HCT116 (cell line): ENCODE measurements at regions not wholly inside any gene's neighbourhood (a gene's known extent, or its start where the extent isn't known, plus 50 kb on each side); places are given as distances from the start of the nearest gene placed in this dataset.

Source experiments
- ATAC-seq: fragments of 200-7000 bp; cut with Tn5 transposase; 2 replicates; pipeline ENCODE4 v1.9.1; 2020; ENCODE audit warnings: mild to moderate bottlenecking, moderate library complexity
- BruUV-seq: library from RNA; stranded (reverse); fragments of 400-500 nt; replicated peaks from 2 replicates; lab custom pipeline; 2021; lab: Mats Ljungman, UMichigan
- CTCF ChIA-PET: fragments of 300-600 bp; sonication (Branson Sonifier 250); formaldehyde crosslinking; loops from one replicate; lab custom pipeline; 2021; ENCODE audit warnings: antibody characterized with exemption; lab: Charles Lee
- POLR2A ChIA-PET: fragments of 300-600, 350-600 bp; sonication (Branson Sonifier 250); formaldehyde crosslinking; loops from one replicate; lab custom pipeline; 2021; ENCODE audit warnings: antibody characterized with exemption; lab: Charles Lee
- RAD21 ChIA-PET, 2 experiments: fragments of 300-600 bp; sonication (Branson Sonifier 250); formaldehyde crosslinking; loops; one replicate each; lab custom pipeline; 2023; ENCODE audit warnings: low total read pairs in 2 of 2; ENCODE audit not compliant: uncharacterized antibody in 2 of 2, unreplicated experiment in 2 of 2, low non-redundant PET in 1 of 2; lab: Charles Lee
- DNase-seq: peaks from one replicate; pipeline ENCODE4 v3.0.0-alpha.2; 2010; ENCODE audit warnings: low read depth, low spot score
- H2AFZ ChIP-seq: fragments of 200-600 bp; shearing (Covaris generic), sonication (generic); 2 replicates; pipeline ENCODE4 v1.6.1; 2017; ENCODE audit warnings: low read depth, mixed run types, mixed read lengths, antibody characterized with exemption, low read length; ENCODE audit not compliant: poor library complexity, severe bottlenecking
- H3K27ac ChIP-seq: 2 replicates; pipeline ENCODE4 v1.5.1; 2012; ENCODE audit warnings: low read depth, low read length
- H3K27me3 ChIP-seq: fragments of 200-600 bp; sonication (generic); 2 replicates; pipeline ENCODE4 v1.6.1; 2016; ENCODE audit warnings: mixed run types, low read length, mixed read lengths; ENCODE audit not compliant: insufficient read depth
- H3K36me3 ChIP-seq, 2 experiments: fragments of 200-500 bp in 1 of 2; fragments of 200-600 bp in 1 of 2; sonication (Bioruptor generic) in 1 of 2; sonication (generic) in 1 of 2; 2 replicates each; pipeline versions ENCODE4 v1.5.1 to v1.6.1; 2014 to 2016; ENCODE audit warnings: low read length in 2 of 2, inconsistent platforms in 1 of 2, mixed read lengths in 1 of 2, mixed run types in 1 of 2; ENCODE audit not compliant: insufficient read depth in 2 of 2, control insufficient read depth in 1 of 2
- H3K4me1 ChIP-seq, 2 experiments: fragments of 200-600 bp in 1 of 2; sonication (generic) in 1 of 2; 2 replicates each; pipeline versions ENCODE4 v1.5.1 to v1.6.1; 2012 to 2017; ENCODE audit warnings: low read length in 2 of 2, inconsistent platforms in 1 of 2, mild to moderate bottlenecking in 1 of 2, mixed read lengths in 1 of 2, mixed run types in 1 of 2, moderate library complexity in 1 of 2; ENCODE audit not compliant: insufficient read depth in 2 of 2, control insufficient read depth in 1 of 2
- H3K4me2 ChIP-seq: fragments of 200-600 bp; sonication (generic); 2 replicates; pipeline ENCODE4 v1.6.1; 2017; ENCODE audit warnings: mixed run types, low read length, mixed read lengths
- H3K4me3 ChIP-seq, 2 experiments: fragments of 200-600 bp in 1 of 2; sonication (generic) in 1 of 2; replicated peaks in 1 of 2; 2 replicates each; pipeline ENCODE4 v1.5.1; 2011 to 2016; ENCODE audit warnings: low read length in 2 of 2, control low read depth in 1 of 2, low read depth in 1 of 2, mild to moderate bottlenecking in 1 of 2, mixed read lengths in 1 of 2, mixed run types in 1 of 2
- H3K79me2 ChIP-seq: fragments of 200-600 bp; sonication (generic); 2 replicates; pipeline ENCODE4 v1.6.1; 2017; ENCODE audit warnings: mild to moderate bottlenecking, mixed run types, low read length, moderate library complexity, mixed read lengths; ENCODE audit not compliant: insufficient read depth
- H3K9ac ChIP-seq: fragments of 200-600 bp; sonication (generic); 2 replicates; pipeline ENCODE4 v1.6.1; 2016; ENCODE audit warnings: low read length, mixed read lengths
- H3K9me2 ChIP-seq: fragments of 200-600 bp; sonication (generic), shearing (Covaris generic); 2 replicates; pipeline ENCODE4 v1.6.1; 2017; ENCODE audit warnings: mixed run types, mild to moderate bottlenecking, moderate library complexity; ENCODE audit not compliant: insufficient read depth
- H3K9me3 ChIP-seq, 2 experiments: fragments of 200-500 bp in 1 of 2; fragments of 200-600 bp in 1 of 2; sonication (Bioruptor generic) in 1 of 2; sonication (generic) in 1 of 2; 2 replicates each; pipeline ENCODE4 v1.6.1; 2014 to 2017; ENCODE audit warnings: low read length in 2 of 2, mixed read lengths in 2 of 2, inconsistent platforms in 1 of 2, low read depth in 1 of 2, mild to moderate bottlenecking in 1 of 2, mixed run types in 1 of 2, moderate library complexity in 1 of 2; ENCODE audit not compliant: control insufficient read depth in 1 of 2, insufficient read depth in 1 of 2
- H4K20me1 ChIP-seq: fragments of 200-600 bp; sonication (generic), shearing (Covaris generic); 2 replicates; pipeline ENCODE4 v1.6.1; 2017; ENCODE audit warnings: mixed run types, mild to moderate bottlenecking, moderate library complexity; ENCODE audit not compliant: insufficient read depth
- CEBPB ChIP-seq: IDR thresholded peaks from 2 replicates; pipeline ENCODE4 v1.6.1; 2012; ENCODE audit warnings: low read depth
- EZH2 ChIP-seq: fragments of 200-600 bp; sonication (generic); IDR thresholded peaks from 2 replicates; pipeline ENCODE4 v1.6.1; 2017; ENCODE audit warnings: antibody characterized with exemption, mixed run types
- FOSL1 ChIP-seq: IDR thresholded peaks from 2 replicates; pipeline ENCODE4 v1.6.1; 2012; ENCODE audit warnings: low read depth
- RAD21 ChIP-seq: IDR thresholded peaks from 2 replicates; pipeline ENCODE4 v1.6.1; 2012; ENCODE audit warnings: low read depth, mild to moderate bottlenecking
- SIN3A ChIP-seq: IDR thresholded peaks from 2 replicates; pipeline ENCODE4 v1.6.1; 2012; ENCODE audit warnings: low read depth
- ZFX ChIP-seq: fragments of 450-650 bp; IDR thresholded peaks from 2 replicates; pipeline ENCODE4 v1.6.1; 2017
- ZNF274 ChIP-seq: fragments of 200-500 bp; sonication (Bioruptor generic); IDR thresholded peaks from 2 replicates; pipeline ENCODE4 v1.6.1; 2014; ENCODE audit warnings: mild to moderate bottlenecking, low read depth, low read length, inconsistent platforms
- intact Hi-C: fragments of 100-400 bp; cut with micrococcal nuclease; formaldehyde crosslinking; loops from 2 replicates; pipeline ENCODE4 v1.10.0; 2022

GRCh38 chr10:2852574-2853323, 214.6 kb upstream of the PFKP start:
- Histone ChIP-seq H3K4me2 (no peak overlapping the region), H3K4me3 (no peak overlapping the region), H3K9ac (no peak overlapping the region), H3K36me3 (no peaks in the 10 kb centered on the region), H3K27ac (no peak overlapping the region), H3K9me3 (no peaks in the 10 kb centered on the region), H3K4me1 (no peaks in the 10 kb centered on the region), H3K9me2 (no peaks in the 10 kb centered on the region), H4K20me1 (no peaks in the 10 kb centered on the region), H2AFZ (no peak overlapping the region), H3K27me3 (peaks cover 36% of the 10 kb centered on the region)
- POLR2A ChIA-PET: no interaction called here
- DNase-seq: no peak
- RAD21 ChIA-PET: no interaction called here
- no peak for ATAC-seq
- intact Hi-C loops: no loop called here
- CTCF ChIA-PET: interaction anchor here (1.4 kb wide), 1 partner anchor 15 kb away, joined by 3 read pairs; no protein-coding TSS in a partner anchor
- TF ChIP-seq ZFX: no peak
- TF ChIP-seq CEBPB: no peak
- TF ChIP-seq, all 23 proteins: peak for 0
- BruUV-seq: no TSS peak
- no peaks in the 10 kb centered on the region for H3K79me2 ChIP-seq

GRCh38 chr10:2851566-2851965, 215.8 kb upstream of the PFKP start:
- CTCF ChIA-PET: interaction anchor here (1.4 kb wide), 1 partner anchor 13 kb away, joined by 3 read pairs; no protein-coding TSS in a partner anchor
- H3K79me2 ChIP-seq: no peaks in the 10 kb centered on the region
- no peak overlapping the region for H3K4me3 ChIP-seq
- no peak for DNase-seq
- ATAC-seq: no peak
- no TSS peak for BruUV-seq
- POLR2A ChIA-PET: no interaction called here
- H3K27me3 ChIP-seq: peaks cover 31% of the 10 kb centered on the region
- no peak overlapping the region for H3K9ac ChIP-seq
- H3K4me2 ChIP-seq: no peak overlapping the region
- intact Hi-C loops: no loop called here
- H3K4me1 ChIP-seq: no peaks in the 10 kb centered on the region
- no peaks in the 10 kb centered on the region for H3K9me2 ChIP-seq
- H2AFZ ChIP-seq: no peak overlapping the region
- no peaks in the 10 kb centered on the region for H3K9me3 ChIP-seq
- no peak for TF ChIP-seq FOSL1
- no peak for TF ChIP-seq ZFX
- TF ChIP-seq SIN3A: no peak
- TF ChIP-seq ZNF274: no peak
- TF ChIP-seq EZH2: no peak
- TF ChIP-seq RAD21: no peak
- H3K36me3 ChIP-seq: no peaks in the 10 kb centered on the region
- RAD21 ChIA-PET: no interaction called here
- no peak overlapping the region for H3K27ac ChIP-seq
- H4K20me1 ChIP-seq: no peaks in the 10 kb centered on the region
